ENCODE measurements at regions not wholly inside any gene's neighbourhood (a gene's known extent, or its start where the extent isn't known, plus 50 kb on each side); places are given as distances from the start of the nearest gene placed in this dataset.
"Not testable (repeated sequence)": the region's sequence is repeated elsewhere in the genome, so short reads cannot be mapped to it uniquely, and the experiment has no call there.

GRCh38 chr5:102080288-102080687 lies 215.8 kb downstream of the SLCO4C1 start:
- H3K27me3 Mint-ChIP-seq (ENCODE audit: low read depth, poor library complexity) = no peaks in the 10 kb centered on the region
- DNase-seq = no peak
- peaks cover 7% of the 10 kb centered on the region for H3K9me3 Mint-ChIP-seq
- no peak for TF ChIP-seq CTCF (IDR thresholded peaks at IDR 0.05)
- H3K36me3 Mint-ChIP-seq (ENCODE audit: low read depth) = no peaks in the 10 kb centered on the region
- peaks cover 9% of the 10 kb centered on the region for H3K4me1 Mint-ChIP-seq
- no peak overlapping the region for H3K4me3 Mint-ChIP-seq
- no peak overlapping the region for H3K27ac Mint-ChIP-seq

- TF ChIP-seq CTCF (IDR thresholded peaks at IDR 0.05) = no peak
- Mint-ChIP-seq H3K4me1 (peaks cover 9% of the 10 kb centered on the region), H3K27me3 (ENCODE audit: low read depth, poor library complexity) (no peaks in the 10 kb centered on the region), H3K36me3 (ENCODE audit: low read depth) (no peaks in the 10 kb centered on the region), H3K4me3 (no peak overlapping the region), H3K9me3 (peaks cover 7% of the 10 kb centered on the region), H3K27ac (no peak overlapping the region)
- DNase-seq = no peak
These were observed 218.2 kb downstream of the SLCO4C1 start for GRCh38 chr5:102077920-102078319.

GRCh38 chr5:102069974-102070373 lies 226.1 kb downstream of the SLCO4C1 start:
- no peaks in the 10 kb centered on the region for H3K4me1 Mint-ChIP-seq
- H3K4me3 Mint-ChIP-seq = no peak overlapping the region
- H3K36me3 Mint-ChIP-seq (ENCODE audit: low read depth) = no peaks in the 10 kb centered on the region
- H3K9me3 Mint-ChIP-seq = no peaks in the 10 kb centered on the region
- H3K27ac Mint-ChIP-seq = no peak overlapping the region
- no peak for TF ChIP-seq CTCF (IDR thresholded peaks at IDR 0.05)
- DNase-seq = no peak
- peaks cover 4% of the 10 kb centered on the region for H3K27me3 Mint-ChIP-seq (ENCODE audit: low read depth, poor library complexity)

GRCh38 chr5:102068870-102069269 lies 227.2 kb downstream of the SLCO4C1 start:
- TF ChIP-seq CTCF (IDR thresholded peaks at IDR 0.05) = no peak
- no peak overlapping the region for H3K4me3 Mint-ChIP-seq
- no peaks in the 10 kb centered on the region for H3K4me1 Mint-ChIP-seq
- H3K27me3 Mint-ChIP-seq (ENCODE audit: low read depth, poor library complexity) = peaks cover 4% of the 10 kb centered on the region
- DNase-seq = no peak
- no peak overlapping the region for H3K27ac Mint-ChIP-seq
- no peaks in the 10 kb centered on the region for H3K9me3 Mint-ChIP-seq
- no peaks in the 10 kb centered on the region for H3K36me3 Mint-ChIP-seq (ENCODE audit: low read depth)

GRCh38 chr5:102049517-102049916 lies 246.6 kb downstream of the SLCO4C1 start:
- Mint-ChIP-seq H3K27me3 (ENCODE audit: low read depth, poor library complexity) (no peaks in the 10 kb centered on the region), H3K36me3 (ENCODE audit: low read depth) (no peaks in the 10 kb centered on the region), H3K9me3 (no peaks in the 10 kb centered on the region), H3K4me3 (no peak overlapping the region), H3K27ac (no peak overlapping the region), H3K4me1 (no peaks in the 10 kb centered on the region)
- no peak for TF ChIP-seq CTCF (IDR thresholded peaks at IDR 0.05)
- no peak for DNase-seq

- no peak overlapping the region for H3K4me3 Mint-ChIP-seq
- H3K36me3 Mint-ChIP-seq (ENCODE audit: low read depth) = no peaks in the 10 kb centered on the region
- TF ChIP-seq CTCF (IDR thresholded peaks at IDR 0.05) = no peak
These were observed 247.1 kb downstream of the SLCO4C1 start for GRCh38 chr5:102048940-102049339.

GRCh38 chr5:102047073-102047472 lies 249.0 kb downstream of the SLCO4C1 start:
- not testable (repeated sequence) for H3K27ac Mint-ChIP-seq; H3K9me3 Mint-ChIP-seq; H3K4me1 Mint-ChIP-seq; H3K36me3 Mint-ChIP-seq (ENCODE audit: low read depth); H3K27me3 Mint-ChIP-seq (ENCODE audit: low read depth, poor library complexity); DNase-seq; H3K4me3 Mint-ChIP-seq

More at GRCh38 chr5:102048940-102049339, 247.1 kb downstream of the SLCO4C1 start:
- H3K4me1 Mint-ChIP-seq = no peaks in the 10 kb centered on the region
- no peaks in the 10 kb centered on the region for H3K9me3 Mint-ChIP-seq
- H3K27me3 Mint-ChIP-seq (ENCODE audit: low read depth, poor library complexity) = no peaks in the 10 kb centered on the region
- no peak overlapping the region for H3K27ac Mint-ChIP-seq
- no peak for DNase-seq

Measured in nephron progenitor cell (in vitro differentiated cells).